Astrocyte of the spinal cord (primary cell): ENCODE measurements at regions not wholly inside any gene's neighbourhood (a gene's known extent, or its start where the extent isn't known, plus 50 kb on each side); places are given as distances from the start of the nearest gene placed in this dataset.

Source experiments
- DNase-seq: peaks from one replicate; pipeline ENCODE4 v3.0.0; 2011; ENCODE audit warnings: low read depth, low spot score
- H3K4me3 ChIP-seq: 2 replicates; pipeline ENCODE4 v1.5.1; 2011; ENCODE audit warnings: low read depth, mild to moderate bottlenecking, low read length, moderate library complexity
- CTCF ChIP-seq: IDR thresholded peaks from 2 replicates; pipeline ENCODE4 v1.5.1; 2012; ENCODE audit warnings: low read depth, mild to moderate bottlenecking, low read length, inconsistent platforms
- in situ Hi-C: cut with HindIII; loops from 2 replicates; pipeline ENCODE4 v1.10.0; 2017; ENCODE audit warnings: low sequenced_read_pairs

GRCh38 chr20:51135926-51136715 is 113.2 kb upstream of the KCNG1 start:
- DNase-seq: no peak
- in situ Hi-C loops: no loop called here
- no peak for TF ChIP-seq CTCF
- no peak overlapping the region for H3K4me3 ChIP-seq

- H3K4me3 ChIP-seq: no peak overlapping the region
- no peak for DNase-seq
- in situ Hi-C loops: no loop called here
- TF ChIP-seq CTCF: no peak
Measured at GRCh38 chr20:51134405-51134804, 111.5 kb upstream of the KCNG1 start.

GRCh38 chr20:51132279-51132678 is 109.4 kb upstream of the KCNG1 start:
- H3K4me3 ChIP-seq: no peak overlapping the region
- TF ChIP-seq CTCF: no peak
- DNase-seq: peak; percentile 34
- in situ Hi-C loops: no loop called here

- TF ChIP-seq CTCF: no peak
- DNase-seq: no peak
- H3K4me3 ChIP-seq: no peak overlapping the region
- in situ Hi-C loops: no loop called here
Measured at GRCh38 chr20:51131811-51132210, 108.9 kb upstream of the KCNG1 start.

- in situ Hi-C loops: no loop called here
- DNase-seq: no peak
- H3K4me3 ChIP-seq: no peak overlapping the region
- TF ChIP-seq CTCF: no peak
Measured at GRCh38 chr20:51129147-51129776, 106.4 kb upstream of the KCNG1 start.

GRCh38 chr20:51128198-51128597 is 105.3 kb upstream of the KCNG1 start:
- in situ Hi-C loops: no loop called here
- no peak for TF ChIP-seq CTCF
- peak; percentile 90 for DNase-seq
- H3K4me3 ChIP-seq: no peak overlapping the region
